Body of pancreas (tissue), 4 donors: ENCODE measurements at regions not wholly inside any gene's neighbourhood (a gene's known extent, or its start where the extent isn't known, plus 50 kb on each side); places are given as distances from the start of the nearest gene placed in this dataset.

Experiments
- POLR2A ChIP-seq, 3 donors: fragments of 450-650 bp; IDR thresholded peaks; one replicate each; pipeline ENCODE4 v1.6.1; 2016; ENCODE audit warnings: antibody characterized with exemption in 3 of 3, mild to moderate bottlenecking in 2 of 3
- TF ChIP-seq, protein P1 (sequence below), 7 experiments: fragments of 450-650 bp in 4 of 7; fragments of 200-600 bp in 3 of 7; sonication (generic) in 3 of 7; IDR thresholded peaks; one replicate each; pipeline ENCODE4 v1.5.1; 2016 to 2019; ENCODE audit warnings: antibody characterized with exemption in 7 of 7

DNA sequence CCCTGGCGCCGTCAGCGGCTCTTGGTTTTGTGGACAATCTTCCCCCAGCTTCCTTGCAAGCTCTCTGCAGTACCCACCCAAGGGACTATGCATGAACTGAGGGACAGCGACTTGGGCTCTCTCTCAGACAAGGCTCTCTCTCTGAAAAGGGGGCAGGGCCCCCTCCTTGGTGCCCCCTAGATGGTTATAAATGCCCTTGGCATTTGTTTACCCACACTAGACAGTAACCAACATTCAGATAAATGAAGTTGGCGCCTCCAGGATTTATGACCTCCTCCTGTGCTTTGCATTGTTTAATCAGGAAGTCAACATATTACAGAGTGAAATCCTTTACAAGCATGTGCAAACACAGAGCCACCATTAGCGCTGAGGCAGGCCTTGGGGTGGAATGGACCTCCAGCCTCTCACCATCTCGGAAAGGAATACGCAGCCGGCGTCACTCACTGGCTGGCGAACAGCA is 547.4 kb upstream of the ID2 start:
- TF ChIP-seq, protein P1, sequence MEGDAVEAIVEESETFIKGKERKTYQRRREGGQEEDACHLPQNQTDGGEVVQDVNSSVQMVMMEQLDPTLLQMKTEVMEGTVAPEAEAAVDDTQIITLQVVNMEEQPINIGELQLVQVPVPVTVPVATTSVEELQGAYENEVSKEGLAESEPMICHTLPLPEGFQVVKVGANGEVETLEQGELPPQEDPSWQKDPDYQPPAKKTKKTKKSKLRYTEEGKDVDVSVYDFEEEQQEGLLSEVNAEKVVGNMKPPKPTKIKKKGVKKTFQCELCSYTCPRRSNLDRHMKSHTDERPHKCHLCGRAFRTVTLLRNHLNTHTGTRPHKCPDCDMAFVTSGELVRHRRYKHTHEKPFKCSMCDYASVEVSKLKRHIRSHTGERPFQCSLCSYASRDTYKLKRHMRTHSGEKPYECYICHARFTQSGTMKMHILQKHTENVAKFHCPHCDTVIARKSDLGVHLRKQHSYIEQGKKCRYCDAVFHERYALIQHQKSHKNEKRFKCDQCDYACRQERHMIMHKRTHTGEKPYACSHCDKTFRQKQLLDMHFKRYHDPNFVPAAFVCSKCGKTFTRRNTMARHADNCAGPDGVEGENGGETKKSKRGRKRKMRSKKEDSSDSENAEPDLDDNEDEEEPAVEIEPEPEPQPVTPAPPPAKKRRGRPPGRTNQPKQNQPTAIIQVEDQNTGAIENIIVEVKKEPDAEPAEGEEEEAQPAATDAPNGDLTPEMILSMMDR (IDR thresholded peaks at IDR 0.05), result no peak
- TF ChIP-seq POLR2A (IDR thresholded peaks at IDR 0.05), result no peak
